GM12878 (cell line): ENCODE measurements at regions not wholly inside any gene's neighbourhood (a gene's known extent, or its start where the extent isn't known, plus 50 kb on each side); places are given as distances from the start of the nearest gene placed in this dataset.

Experiments used
- CHD1 ChIP-seq: IDR thresholded peaks from 2 replicates; pipeline ENCODE4 v1.6.1; 2012; ENCODE audit warnings: low read depth, low read length, improper control_type of control experiment
- CTCF ChIP-seq, 3 experiments: IDR thresholded peaks in 2 of 3; conservative IDR thresholded peaks in 1 of 3; 2 replicates each; pipeline ENCODE4 v1.5.1; 2011; ENCODE audit warnings: low read depth in 3 of 3, low read length in 3 of 3, mild to moderate bottlenecking in 3 of 3, control low read depth in 2 of 3, moderate library complexity in 2 of 3, inconsistent platforms in 1 of 3, mixed read lengths in 1 of 3; ENCODE audit not compliant: control insufficient read depth in 2 of 3, insufficient read depth in 1 of 3; ENCODE audit errors: extremely low read depth in 1 of 3
- EZH2 ChIP-seq: IDR thresholded peaks from 2 replicates; pipeline ENCODE4 v1.6.1; 2012; ENCODE audit warnings: low read depth, mild to moderate bottlenecking, control low read depth, inconsistent platforms, low read length, borderline replicate concordance; ENCODE audit not compliant: control insufficient read depth
- IKZF1 ChIP-seq: fragments of 450-650 bp; conservative IDR thresholded peaks from 2 replicates; pipeline ENCODE4 v1.6.1; 2017; ENCODE audit warnings: antibody characterized with exemption, mild to moderate bottlenecking
- NBN ChIP-seq: fragments of 450-650 bp; IDR thresholded peaks from 2 replicates; pipeline ENCODE4 v1.6.1; 2016
- POLR2A ChIP-seq: IDR thresholded peaks from 2 replicates; pipeline ENCODE4 v1.6.1; 2011; ENCODE audit warnings: low read depth, mild to moderate bottlenecking, low read length
- POLR2AphosphoS5 ChIP-seq: IDR thresholded peaks from 2 replicates; pipeline ENCODE4 v1.6.1; 2011; ENCODE audit warnings: mild to moderate bottlenecking, low read length, inconsistent platforms
- RAD21 ChIP-seq: IDR thresholded peaks from 2 replicates; pipeline ENCODE4 v1.6.1; 2011; ENCODE audit warnings: mild to moderate bottlenecking, low read depth, low read length, moderate library complexity; ENCODE audit not compliant: insufficient read depth
- RELA ChIP-seq: fragments of 450-650 bp; IDR thresholded peaks from 2 replicates; pipeline ENCODE4 v1.8.0; 2014; ENCODE audit warnings: borderline replicate concordance; ENCODE audit not compliant: partially characterized antibody
- RFX5 ChIP-seq: IDR thresholded peaks from 2 replicates; pipeline ENCODE4 v1.6.1; 2011; ENCODE audit warnings: low read depth, low read length, improper control_type of control experiment
- SP1 ChIP-seq: IDR thresholded peaks from one replicate; pipeline ENCODE4 v1.6.1; 2011; ENCODE audit warnings: low read depth, low read length
- SRF ChIP-seq, 2 experiments: IDR thresholded peaks; 2 replicates each; pipeline ENCODE4 v1.6.1; 2011; ENCODE audit warnings: low read depth in 2 of 2, low read length in 2 of 2, mild to moderate bottlenecking in 1 of 2, moderate library complexity in 1 of 2
- USF1 ChIP-seq: IDR thresholded peaks from 2 replicates; pipeline ENCODE4 v1.6.1; 2011; ENCODE audit warnings: borderline replicate concordance, low read depth, mild to moderate bottlenecking, moderate library complexity, mixed read lengths, low read length; ENCODE audit not compliant: insufficient read depth; ENCODE audit errors: extremely low read length
- YY1 ChIP-seq: IDR thresholded peaks from 2 replicates; pipeline ENCODE4 v1.6.1; 2011; ENCODE audit warnings: low read depth, mild to moderate bottlenecking, low read length

GRCh38 chr3:95389725-95390313 is 1327.0 kb downstream of the NSUN3 start:
- TF ChIP-seq IKZF1 (no peak), SP1 (no peak), POLR2AphosphoS5 (no peak), RFX5 (no peak), SRF (IDR thresholded peaks at IDR 0.05; ENCODE audit: low read depth in 2 of 2, low read length in 2 of 2) (no peak), CTCF (IDR thresholded peaks at IDR 0.05 in 2 of 3, conservative IDR thresholded peaks at IDR 0.05 in 1 of 3; ENCODE audit: control insufficient read depth in 2 of 3, extremely low read depth in 1 of 3, insufficient read depth in 1 of 3, low read depth in 3 of 3, low read length in 3 of 3) (no peak), POLR2A (no peak), YY1 (no peak), RELA (no peak), EZH2 (no peak), CHD1 (no peak), USF1 (no peak), NBN (no peak), RAD21 (no peak)
